H9 (cell line): ENCODE measurements at regions not wholly inside any gene's neighbourhood (a gene's known extent, or its start where the extent isn't known, plus 50 kb on each side); places are given as distances from the start of the nearest gene placed in this dataset.

ENCODE experiments used
- DNase-seq: peaks from one replicate; pipeline ENCODE4 v3.0.0-alpha.2; 2017
- H2AFZ ChIP-seq: one replicate; pipeline ENCODE4 v1.6.1; 2013; ENCODE audit warnings: mild to moderate bottlenecking, low read length, control low read depth, moderate library complexity
- H2AK5ac ChIP-seq: 2 replicates; pipeline ENCODE4 v1.6.1; 2013; ENCODE audit warnings: low read length, control low read depth, mixed read lengths; ENCODE audit not compliant: insufficient read length
- H2BK120ac ChIP-seq: one replicate; pipeline ENCODE4 v1.6.1; 2013; ENCODE audit warnings: low read depth, mild to moderate bottlenecking, low read length, control low read depth, inconsistent platforms; ENCODE audit not compliant: poor library complexity, severe bottlenecking
- H2BK12ac ChIP-seq: 2 replicates; pipeline ENCODE4 v1.6.1; 2013; ENCODE audit warnings: low read length, control low read depth, mixed read lengths, low read depth; ENCODE audit not compliant: insufficient read length
- H2BK15ac ChIP-seq: 2 replicates; pipeline ENCODE4 v1.6.1; 2013; ENCODE audit warnings: low read depth, low read length, control low read depth
- H2BK20ac ChIP-seq: one replicate; pipeline ENCODE4 v1.6.1; 2013; ENCODE audit warnings: low read depth, mild to moderate bottlenecking, low read length, control low read depth, inconsistent platforms; ENCODE audit not compliant: poor library complexity, severe bottlenecking
- H2BK5ac ChIP-seq: 2 replicates; pipeline ENCODE4 v1.6.1; 2013; ENCODE audit warnings: low read length, control low read depth, mixed read lengths; ENCODE audit not compliant: insufficient read length
- H3K14ac ChIP-seq: 2 replicates; pipeline ENCODE4 v1.6.1; 2013; ENCODE audit warnings: low read length, control low read depth; ENCODE audit not compliant: insufficient read depth
- H3K18ac ChIP-seq: 2 replicates; pipeline ENCODE4 v1.6.1; 2013; ENCODE audit warnings: low read depth, mild to moderate bottlenecking, mixed read lengths, low read length, control low read depth; ENCODE audit not compliant: insufficient read length
- H3K23ac ChIP-seq: 2 replicates; pipeline ENCODE4 v1.6.1; 2013; ENCODE audit warnings: low read length, control low read depth, mixed read lengths, low read depth; ENCODE audit not compliant: insufficient read length
- H3K23me2 ChIP-seq: 2 replicates; pipeline ENCODE4 v1.6.1; 2013; ENCODE audit warnings: low read depth, mild to moderate bottlenecking, mixed read lengths, low read length, control low read depth; ENCODE audit not compliant: insufficient read length, poor library complexity, severe bottlenecking
- H3K27ac ChIP-seq: 2 replicates; pipeline ENCODE4 v1.5.1; 2013; ENCODE audit warnings: low read length, control low read depth, mixed read lengths, low read depth; ENCODE audit not compliant: insufficient read length
- H3K27me3 ChIP-seq: 2 replicates; pipeline ENCODE4 v1.6.1; 2013; ENCODE audit warnings: low read length, control low read depth, inconsistent platforms; ENCODE audit not compliant: insufficient read depth
- H3K4ac ChIP-seq: 2 replicates; pipeline ENCODE4 v1.6.1; 2013; ENCODE audit warnings: low read depth, mild to moderate bottlenecking, control low read depth, inconsistent platforms, low read length, moderate library complexity
- H3K4me1 ChIP-seq: 2 replicates; pipeline ENCODE4 v1.6.1; 2013; ENCODE audit warnings: low read length, control low read depth, inconsistent platforms; ENCODE audit not compliant: insufficient read depth
- H3K4me2 ChIP-seq: 2 replicates; pipeline ENCODE4 v1.6.1; 2013; ENCODE audit warnings: low read length, control low read depth, mixed read lengths; ENCODE audit not compliant: insufficient read length, insufficient read depth
- H3K56ac ChIP-seq: 2 replicates; pipeline ENCODE4 v1.6.1; 2013; ENCODE audit warnings: low read depth, mild to moderate bottlenecking, mixed read lengths, low read length, control low read depth; ENCODE audit not compliant: insufficient read length
- H3K79me1 ChIP-seq: 2 replicates; pipeline ENCODE4 v1.6.1; 2013; ENCODE audit warnings: low read depth, mild to moderate bottlenecking, moderate library complexity, low read length, control low read depth, inconsistent platforms; ENCODE audit not compliant: insufficient read depth, poor library complexity, severe bottlenecking
- H3K79me2 ChIP-seq: 2 replicates; pipeline ENCODE4 v1.6.1; 2013; ENCODE audit warnings: low read length, control low read depth, inconsistent platforms; ENCODE audit not compliant: insufficient read depth
- H3K9ac ChIP-seq: 2 replicates; pipeline ENCODE4 v1.6.1; 2013; ENCODE audit warnings: low read length, control low read depth, mixed read lengths; ENCODE audit not compliant: insufficient read length; ENCODE audit errors: extremely low read depth
- H3K9me3 ChIP-seq: one replicate; pipeline ENCODE4 v1.6.1; 2013; ENCODE audit warnings: low read depth, low read length, inconsistent platforms; ENCODE audit not compliant: control insufficient read depth
- H3T11ph ChIP-seq: one replicate; pipeline ENCODE4 v1.6.1; 2013; ENCODE audit warnings: mild to moderate bottlenecking, low read length, control low read depth, inconsistent platforms
- H4K20me1 ChIP-seq: one replicate; pipeline ENCODE4 v1.6.1; 2013; ENCODE audit not compliant: control insufficient read depth, insufficient read length, insufficient read depth
- H4K5ac ChIP-seq: 2 replicates; pipeline ENCODE4 v1.6.1; 2013; ENCODE audit warnings: low read depth, mild to moderate bottlenecking, mixed read lengths, low read length, control low read depth; ENCODE audit not compliant: insufficient read length
- H4K8ac ChIP-seq: replicated peaks from 2 replicates; pipeline ENCODE4 v1.6.1; 2013; ENCODE audit warnings: low read length, control low read depth, mixed read lengths, low read depth; ENCODE audit not compliant: insufficient read length
- H4K91ac ChIP-seq: 2 replicates; pipeline ENCODE4 v1.6.1; 2013; ENCODE audit warnings: low read depth, mild to moderate bottlenecking, moderate library complexity, mixed read lengths, low read length, control low read depth; ENCODE audit not compliant: insufficient read length
- H3K27ac Mint-ChIP-seq, 3 experiments: 2 replicates in 2 of 3; 3 replicates in 1 of 3; pipeline ENCODE4 v1.8.0; 2020 to 2021; ENCODE audit warnings: mixed read lengths in 3 of 3, mild to moderate bottlenecking in 1 of 3, moderate library complexity in 1 of 3
- H3K27me3 Mint-ChIP-seq: 2 replicates; pipeline ENCODE4 v1.8.0; 2021; ENCODE audit warnings: low read depth, mild to moderate bottlenecking, moderate library complexity, mixed read lengths
- H3K36me3 Mint-ChIP-seq, 3 experiments: 2 replicates in 2 of 3; 3 replicates in 1 of 3; pipeline ENCODE4 v1.8.0; 2020 to 2021; ENCODE audit warnings: low read depth in 3 of 3, mixed read lengths in 3 of 3; ENCODE audit not compliant: insufficient read depth in 1 of 3
- H3K4me1 Mint-ChIP-seq, 2 experiments: 2 replicates each; pipeline ENCODE4 v1.8.0; 2020; ENCODE audit warnings: mixed read lengths in 2 of 2
- H3K4me3 Mint-ChIP-seq, 2 experiments: 2 replicates in 1 of 2; 3 replicates in 1 of 2; pipeline ENCODE4 v1.8.0; 2020 to 2021; ENCODE audit warnings: mild to moderate bottlenecking in 2 of 2, mixed read lengths in 2 of 2, moderate library complexity in 1 of 2
- H3K9me3 Mint-ChIP-seq, 2 experiments: 2 replicates in 1 of 2; 3 replicates in 1 of 2; pipeline ENCODE4 v1.8.0; 2020; ENCODE audit warnings: mild to moderate bottlenecking in 2 of 2, mixed read lengths in 2 of 2, moderate library complexity in 1 of 2
- WGBS: extraction: QIAGEN DNeasy Blood & Tissue Kit; methylation state at CpG from one replicate; pipeline ENCODE4 v1.1.7; 2013; ENCODE audit warnings: missing lambda C conversion rate, low lambda C conversion rate, mixed read lengths; ENCODE audit not compliant: insufficient read length; ENCODE audit errors: extremely low coverage; 5-methylcytosine and 5-hydroxymethylcytosine counted together
- TF ChIP-seq, protein P1 (sequence below): fragments of 200-600 bp; sonication (generic); conservative IDR thresholded peaks from 3 replicates; pipeline ENCODE4 v1.8.0; 2021; ENCODE audit warnings: antibody characterized with exemption, mild to moderate bottlenecking

DNA sequence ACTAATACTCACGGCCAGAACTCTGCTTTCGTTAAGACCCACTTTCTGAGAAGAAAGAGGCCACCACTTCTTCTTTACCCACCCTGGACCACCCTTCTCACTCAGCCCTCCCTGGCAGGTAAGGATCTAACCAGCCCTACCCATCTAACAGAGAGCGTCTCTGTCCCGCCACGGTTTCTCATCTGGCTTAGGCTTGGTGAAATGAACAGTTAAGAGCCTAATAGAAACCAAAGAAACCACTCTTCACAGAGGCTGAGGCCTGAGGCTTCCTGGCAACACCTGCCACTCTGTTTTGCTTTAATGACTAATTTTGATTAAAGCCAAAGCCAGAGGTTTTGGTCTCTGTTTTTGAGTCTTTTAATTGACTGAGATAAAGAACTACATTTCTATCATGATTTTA lies 354.1 kb upstream of the SLC30A5 start:
- Histone ChIP-seq H2AFZ (no peak overlapping the region), H4K5ac (no peak overlapping the region), H3K9ac (no peak overlapping the region), H3K23me2 (no peaks in the 10 kb centered on the region), H2BK5ac (no peak overlapping the region), H4K8ac (no peak overlapping the region), H4K20me1 (no peaks in the 10 kb centered on the region), H3K14ac (no peak overlapping the region), H3K4ac (no peak overlapping the region), H3K18ac (no peak overlapping the region), H3K4me2 (no peak overlapping the region), H3K4me1 (no peaks in the 10 kb centered on the region), H3K27me3 (no peaks in the 10 kb centered on the region), H2BK15ac (no peak overlapping the region), H4K91ac (no peak overlapping the region), H2BK20ac (no peak overlapping the region), H2BK12ac (no peak overlapping the region), H3K27ac (no peak overlapping the region), H3T11ph (no peak overlapping the region), H3K9me3 (no peaks in the 10 kb centered on the region), H3K56ac (no peak overlapping the region), H3K79me1 (no peaks in the 10 kb centered on the region), H3K23ac (no peak overlapping the region), H2AK5ac (no peak overlapping the region), H2BK120ac (no peak overlapping the region), H3K79me2 (no peaks in the 10 kb centered on the region)
- no peaks in the 10 kb centered on the region for H3K36me3 Mint-ChIP-seq
- H3K27ac Mint-ChIP-seq, result no peak overlapping the region; a peak in 1 of 7 replicates
- H3K4me3 Mint-ChIP-seq, result no peak overlapping the region
- H3K9me3 Mint-ChIP-seq, result no peaks in the 10 kb centered on the region
- no peaks in the 10 kb centered on the region for H3K4me1 Mint-ChIP-seq
- no peaks in the 10 kb centered on the region; the same call in none of the 2 replicates for H3K27me3 Mint-ChIP-seq
- TF ChIP-seq, protein P1, sequence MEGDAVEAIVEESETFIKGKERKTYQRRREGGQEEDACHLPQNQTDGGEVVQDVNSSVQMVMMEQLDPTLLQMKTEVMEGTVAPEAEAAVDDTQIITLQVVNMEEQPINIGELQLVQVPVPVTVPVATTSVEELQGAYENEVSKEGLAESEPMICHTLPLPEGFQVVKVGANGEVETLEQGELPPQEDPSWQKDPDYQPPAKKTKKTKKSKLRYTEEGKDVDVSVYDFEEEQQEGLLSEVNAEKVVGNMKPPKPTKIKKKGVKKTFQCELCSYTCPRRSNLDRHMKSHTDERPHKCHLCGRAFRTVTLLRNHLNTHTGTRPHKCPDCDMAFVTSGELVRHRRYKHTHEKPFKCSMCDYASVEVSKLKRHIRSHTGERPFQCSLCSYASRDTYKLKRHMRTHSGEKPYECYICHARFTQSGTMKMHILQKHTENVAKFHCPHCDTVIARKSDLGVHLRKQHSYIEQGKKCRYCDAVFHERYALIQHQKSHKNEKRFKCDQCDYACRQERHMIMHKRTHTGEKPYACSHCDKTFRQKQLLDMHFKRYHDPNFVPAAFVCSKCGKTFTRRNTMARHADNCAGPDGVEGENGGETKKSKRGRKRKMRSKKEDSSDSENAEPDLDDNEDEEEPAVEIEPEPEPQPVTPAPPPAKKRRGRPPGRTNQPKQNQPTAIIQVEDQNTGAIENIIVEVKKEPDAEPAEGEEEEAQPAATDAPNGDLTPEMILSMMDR, result no peak
- DNase-seq, result no peak
- no CpG with 5 or more reads among the region's 5 CpGs for WGBS
